HG03354 (cell line): ENCODE measurements at regions not wholly inside any gene's neighbourhood (a gene's known extent, or its start where the extent isn't known, plus 50 kb on each side); places are given as distances from the start of the nearest gene placed in this dataset.
"Not testable (repeated sequence)": the region's sequence is repeated elsewhere in the genome, so short reads cannot be mapped to it uniquely, and the experiment has no call there.

ENCODE experiments used
- ATAC-seq: cut with Tn5 transposase; IDR thresholded peaks from one replicate; pipeline ENCODE4 v1.9.1; 2021; ENCODE audit warnings: mild to moderate bottlenecking; ENCODE audit not compliant: unreplicated experiment, poor library complexity, severe bottlenecking

DNA sequence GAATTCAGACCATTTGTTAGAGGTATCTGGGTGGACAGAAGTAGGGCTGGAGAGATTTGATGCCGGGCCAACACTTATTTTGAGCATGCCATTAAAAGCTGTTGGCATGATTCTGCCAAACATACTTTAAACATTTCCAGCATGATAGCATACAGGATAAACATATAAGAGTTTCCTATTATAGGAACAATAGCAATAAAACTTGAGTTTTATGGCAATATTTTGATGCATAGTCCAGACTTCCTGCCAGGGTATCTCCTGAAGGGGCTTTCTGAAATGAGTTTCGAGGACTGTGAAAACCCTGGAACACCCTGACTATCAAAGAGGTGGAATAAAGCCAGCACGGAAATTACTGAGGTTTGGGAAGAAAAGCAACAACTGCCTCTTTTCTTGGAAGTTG, 1398.0 kb upstream of the NXPH2 start:
- ATAC-seq = no peak

DNA sequence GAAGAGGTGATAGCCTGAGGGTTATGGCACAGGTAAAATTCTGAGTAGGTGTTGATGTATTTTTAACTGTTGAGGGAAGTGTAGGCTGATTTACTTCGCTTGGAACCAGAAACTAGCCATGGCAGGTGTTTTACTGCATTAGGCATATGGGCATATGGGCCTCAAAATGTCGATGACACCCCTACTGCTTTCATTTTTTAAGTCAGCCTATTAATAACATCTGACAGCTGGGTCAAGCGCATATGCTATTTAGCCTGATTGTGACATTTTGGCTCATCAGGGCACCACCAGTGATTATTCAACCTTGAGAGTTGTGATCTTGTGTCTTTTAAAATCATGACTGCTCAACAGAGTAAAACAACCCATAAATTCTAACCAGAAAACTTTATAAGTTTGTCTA, 1396.9 kb upstream of the NXPH2 start:
- ATAC-seq = no peak

DNA sequence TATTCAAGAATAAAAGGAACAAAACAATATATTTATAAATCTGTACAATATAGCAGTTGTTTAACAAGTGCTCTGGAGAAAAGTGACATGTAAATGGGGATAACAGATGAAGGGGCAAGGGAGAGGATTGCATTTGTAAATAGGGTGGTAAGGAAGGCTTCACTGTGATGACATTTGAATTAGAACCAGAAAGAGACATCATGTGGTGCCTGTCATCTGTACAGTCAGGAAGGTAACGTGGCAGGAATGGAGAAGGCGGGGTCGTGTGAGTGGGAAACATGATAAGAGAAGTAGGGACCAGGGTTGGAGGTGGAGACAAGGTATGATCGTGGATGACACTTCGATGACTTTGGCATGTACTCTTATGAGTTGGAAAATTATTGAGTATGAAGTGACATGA, 1393.6 kb upstream of the NXPH2 start:
- ATAC-seq = no peak

- ATAC-seq = no peak
Measured at GRCh38 chr2:140164449-140164848, 1384.3 kb upstream of the NXPH2 start.

GRCh38 chr2:140158259-140158658, 1378.1 kb upstream of the NXPH2 start:
- ATAC-seq = no peak

DNA sequence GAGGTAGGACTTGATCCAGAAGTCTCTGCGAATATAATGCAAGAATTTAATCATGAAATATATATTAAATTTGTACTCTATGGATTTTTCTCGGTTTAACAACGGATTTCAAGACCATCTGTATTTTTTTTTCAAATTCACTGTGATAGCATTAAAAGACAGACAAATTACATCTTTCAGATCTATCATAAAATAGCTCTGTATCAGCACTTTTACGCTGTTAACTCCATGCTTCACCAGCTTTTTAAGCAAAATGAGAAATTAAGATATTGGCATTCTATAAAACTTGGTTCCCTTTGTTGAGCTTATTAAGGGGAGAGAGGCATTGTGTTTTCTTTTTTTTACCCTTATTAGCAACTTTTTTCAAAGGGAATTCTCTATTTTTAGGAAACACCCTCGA, 1377.6 kb upstream of the NXPH2 start:
- no peak for ATAC-seq

- no peak for ATAC-seq
Measured at GRCh38 chr2:140154706-140155105, 1374.5 kb upstream of the NXPH2 start.

- ATAC-seq = no peak
Measured at GRCh38 chr2:140154271-140154670, 1374.1 kb upstream of the NXPH2 start.

DNA sequence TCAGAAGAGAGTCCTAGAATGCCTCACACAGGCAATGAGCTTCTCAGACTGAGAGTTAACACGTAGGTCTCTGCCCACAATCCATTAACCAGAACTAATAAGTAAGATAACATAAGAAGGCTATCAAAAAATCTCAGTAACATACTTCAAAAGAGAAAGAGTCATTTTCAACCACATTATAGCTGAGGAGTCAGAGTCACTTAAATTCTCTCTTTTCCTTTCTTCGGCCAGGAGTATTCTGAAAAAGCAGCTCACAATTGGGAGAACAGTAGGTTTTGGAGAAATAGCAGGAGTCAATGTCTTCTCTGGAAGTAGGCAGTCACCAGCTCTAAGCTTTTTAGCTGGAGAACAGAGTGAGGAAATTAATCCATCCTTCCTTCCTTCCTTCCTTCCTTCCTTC, 1364.4 kb upstream of the NXPH2 start:
- no peak for ATAC-seq

- no peak for ATAC-seq
Measured at GRCh38 chr2:140138736-140139135, 1358.5 kb upstream of the NXPH2 start.

DNA sequence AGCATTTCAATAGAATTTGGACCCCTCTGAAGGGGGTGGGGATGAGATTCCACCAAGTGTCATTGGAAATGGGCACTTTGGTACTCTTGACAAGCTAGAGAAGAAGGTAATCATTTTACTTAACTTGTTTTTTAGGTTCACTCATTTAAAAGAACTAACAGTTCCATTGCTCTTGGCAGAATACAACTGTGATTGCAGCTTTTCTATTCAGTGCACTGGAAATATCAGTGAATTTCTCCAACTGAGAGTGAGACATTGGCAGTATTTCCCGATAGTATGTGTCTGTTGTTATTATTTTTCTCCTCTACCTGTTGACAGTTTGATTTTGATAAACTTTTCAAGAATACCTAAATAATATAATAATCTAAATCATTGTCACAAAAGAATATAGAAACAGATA, 1356.7 kb upstream of the NXPH2 start:
- no peak for ATAC-seq

GRCh38 chr2:140136366-140136765, 1356.2 kb upstream of the NXPH2 start:
- ATAC-seq = no peak

DNA sequence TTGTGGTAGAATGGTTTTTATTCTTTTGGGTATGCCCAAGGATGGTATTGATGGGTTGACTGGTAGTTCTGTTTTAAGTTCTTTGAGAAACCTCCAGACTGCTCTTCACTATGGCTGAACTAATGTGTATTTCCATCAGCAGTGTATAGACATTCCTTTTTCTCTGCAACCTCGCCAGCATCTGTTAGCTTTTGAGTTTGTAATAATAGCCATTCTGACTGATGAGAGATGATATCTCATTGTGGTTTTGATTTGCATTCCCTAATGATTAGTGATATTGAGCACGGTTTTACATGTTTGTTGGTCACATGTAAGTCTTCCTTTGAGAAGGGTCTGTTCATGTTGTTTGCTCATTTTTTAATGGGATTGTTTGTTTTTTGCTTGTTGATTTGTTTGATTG, 1348.7 kb upstream of the NXPH2 start:
- ATAC-seq = no peak

DNA sequence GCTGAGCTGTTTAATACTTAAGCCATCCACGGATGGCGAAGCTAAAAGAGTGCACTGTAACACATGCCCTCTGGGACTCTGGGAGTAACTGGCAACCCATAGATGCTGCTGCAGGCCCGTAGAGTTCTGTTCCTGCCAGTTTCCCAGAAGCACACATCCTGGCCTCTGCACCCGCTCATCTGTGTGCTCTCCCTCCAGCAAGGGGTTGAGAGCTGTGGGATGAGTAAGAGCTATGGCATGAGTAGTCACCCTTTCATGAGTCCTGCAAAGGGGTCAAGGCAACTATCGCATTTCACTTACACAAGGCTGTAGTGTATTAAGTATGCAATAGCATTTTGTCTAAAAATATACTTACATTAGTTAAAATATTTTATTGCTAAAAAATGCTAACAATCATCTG, 1341.8 kb upstream of the NXPH2 start:
- ATAC-seq = no peak

DNA sequence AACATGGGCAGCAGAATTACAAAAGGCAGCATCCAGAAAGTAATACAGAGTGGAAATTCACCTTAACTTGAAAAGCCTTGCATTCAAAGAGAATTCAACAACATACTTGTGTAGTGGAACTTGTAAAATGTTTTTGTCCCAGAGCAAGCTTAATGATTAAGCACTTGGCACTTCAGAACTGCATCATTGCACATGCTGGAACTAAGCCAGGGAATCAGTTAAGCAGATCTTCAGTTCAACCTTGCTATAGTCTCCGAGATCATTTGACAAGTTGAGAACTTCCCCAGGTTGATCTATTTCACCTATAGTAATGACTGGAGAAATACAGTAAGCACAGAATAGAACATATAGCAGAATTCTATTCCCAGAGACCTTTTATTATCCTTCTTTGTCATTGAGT, 1337.2 kb upstream of the NXPH2 start:
- no peak for ATAC-seq

- no peak for ATAC-seq
Measured at GRCh38 chr2:140108706-140109475, 1328.7 kb upstream of the NXPH2 start.

DNA sequence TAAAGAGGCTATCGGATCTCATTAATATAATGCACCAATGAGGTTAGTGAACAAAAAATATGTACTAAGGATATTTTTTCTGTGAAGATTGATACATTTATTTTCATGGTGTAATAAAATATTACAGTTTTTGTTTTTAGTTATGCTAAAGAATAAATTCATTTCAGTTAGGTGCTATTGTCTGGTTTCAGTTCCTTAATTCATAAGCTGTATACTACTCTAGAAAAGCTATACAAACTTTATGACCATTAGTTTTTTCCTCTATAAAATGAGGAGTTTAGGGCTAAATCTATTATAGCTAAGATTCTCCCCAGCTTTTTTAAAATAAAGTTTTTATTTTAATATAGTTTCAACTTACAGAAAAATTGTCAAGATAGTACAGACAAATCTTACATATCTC, 1311.7 kb upstream of the NXPH2 start:
- ATAC-seq = no peak

DNA sequence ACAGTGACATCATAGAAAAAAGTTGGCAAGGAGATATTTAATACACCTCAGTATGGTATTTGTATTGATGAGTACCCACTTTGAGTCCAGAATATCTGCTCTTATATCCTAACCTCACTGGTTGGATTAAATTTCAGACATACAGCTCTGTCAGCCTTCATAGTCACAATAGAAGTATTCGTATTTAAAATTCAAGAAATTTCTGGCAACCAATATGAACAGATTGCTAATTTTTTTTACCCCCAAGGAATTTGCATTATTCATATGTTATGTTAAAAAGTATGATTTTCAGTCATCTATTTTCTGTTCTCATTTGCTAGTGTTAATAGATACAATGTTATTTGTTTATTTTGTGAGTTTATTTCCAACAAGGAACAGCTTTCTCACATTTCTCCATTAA, 1306.8 kb upstream of the NXPH2 start:
- no peak for ATAC-seq

GRCh38 chr2:140085674-140086073, 1305.5 kb upstream of the NXPH2 start:
- ATAC-seq = no peak

DNA sequence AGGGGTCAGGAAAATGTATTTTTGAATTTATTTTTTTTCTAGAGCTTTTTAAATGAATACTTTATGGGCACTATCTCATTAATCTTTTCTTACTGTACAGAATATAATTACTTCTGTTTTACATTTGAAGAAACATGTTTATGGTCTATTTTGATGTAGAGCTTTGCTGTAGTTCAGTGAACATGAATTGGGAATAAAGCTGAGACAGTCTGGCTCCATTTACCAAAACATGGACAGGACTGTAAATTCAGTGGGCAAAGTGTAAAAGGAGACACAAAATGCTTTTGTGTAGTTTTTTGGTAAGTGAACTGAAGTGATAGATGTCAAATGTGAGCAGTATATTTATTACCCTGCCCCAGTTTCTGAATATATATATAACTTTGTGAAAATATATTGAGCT, 1298.8 kb upstream of the NXPH2 start:
- ATAC-seq = no peak

DNA sequence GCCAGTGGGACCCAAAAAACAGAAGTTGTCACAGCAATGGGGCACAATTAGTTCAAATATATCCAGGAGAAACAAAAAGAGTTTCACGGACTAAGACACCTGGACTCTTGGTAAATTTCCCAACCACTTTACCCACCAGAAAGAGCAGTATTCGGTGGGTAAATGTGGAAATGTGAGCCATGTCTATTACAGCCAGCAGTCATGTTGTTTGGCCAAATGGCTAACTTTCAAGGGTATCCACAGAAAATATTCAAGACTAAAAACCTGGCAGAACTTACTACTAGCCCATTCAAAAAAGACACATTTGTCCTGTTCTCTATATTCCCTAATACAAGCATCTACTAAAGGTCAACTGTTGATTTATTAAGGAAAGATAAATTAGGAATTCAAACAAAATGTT, 1296.0 kb upstream of the NXPH2 start:
- no peak for ATAC-seq

DNA sequence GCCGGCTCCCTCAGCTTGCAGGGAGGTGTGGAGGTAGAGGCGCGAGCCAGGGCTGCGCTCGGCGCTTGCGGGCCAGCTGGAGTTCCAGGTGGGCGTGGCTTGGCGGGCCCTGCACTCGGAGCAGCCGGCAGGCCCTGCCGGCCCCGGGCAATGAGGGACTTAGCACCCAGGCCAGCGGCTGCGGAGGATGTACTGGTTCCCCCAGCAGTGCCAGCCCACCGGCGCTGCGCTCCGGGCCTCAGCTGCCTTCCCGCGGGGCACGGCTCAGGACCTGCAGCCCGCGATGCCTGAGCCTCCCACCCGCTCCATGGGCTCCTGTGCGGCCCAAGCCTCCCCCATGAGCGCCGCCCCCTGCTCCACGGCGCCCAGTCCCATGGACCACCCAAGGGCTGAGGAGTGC, 1293.6 kb upstream of the NXPH2 start:
- ATAC-seq = not testable (repeated sequence)
